ENCODE measurements at regions not wholly inside any gene's neighbourhood (a gene's known extent, or its start where the extent isn't known, plus 50 kb on each side); places are given as distances from the start of the nearest gene placed in this dataset.

GRCh38 chr12:130110914-130111313, 51.4 kb upstream of the FZD10 start:
- no peak for TF ChIP-seq CTCF (IDR thresholded peaks at IDR 0.05; ENCODE audit: borderline replicate concordance, control extremely low read depth, extremely low read depth, insufficient read depth, missing control alignments)
- in situ Hi-C loops (cut with MboI; ENCODE audit: low sequenced_read_pairs, unreplicated experiment), result no loop called here

GRCh38 chr12:130111965-130112496, 50.2 kb upstream of the FZD10 start:
- TF ChIP-seq CTCF (IDR thresholded peaks at IDR 0.05; ENCODE audit: borderline replicate concordance, control extremely low read depth, extremely low read depth, insufficient read depth, missing control alignments), result no peak
- in situ Hi-C loops (cut with MboI; ENCODE audit: low sequenced_read_pairs, unreplicated experiment), result no loop called here
- DNase-seq (ENCODE audit: low spot score), result no peak

More at GRCh38 chr12:130110914-130111313, 51.4 kb upstream of the FZD10 start:
- no peak for DNase-seq (ENCODE audit: low spot score)

Data from GM13976 (cell line).